Esophagus muscularis mucosa (tissue), 4 donors: ENCODE measurements at regions not wholly inside any gene's neighbourhood (a gene's known extent, or its start where the extent isn't known, plus 50 kb on each side); places are given as distances from the start of the nearest gene placed in this dataset.

Experiments used
- EP300 ChIP-seq: sonication (generic); formaldehyde crosslinking; IDR thresholded peaks from one replicate; pipeline ENCODE4 v1.6.1; 2017; ENCODE audit warnings: antibody characterized with exemption
- POLR2A ChIP-seq: fragments of 450-650 bp; IDR thresholded peaks from one replicate; pipeline ENCODE4 v1.6.1; 2017; ENCODE audit warnings: antibody characterized with exemption, moderate library complexity, mild to moderate bottlenecking, low read depth
- TF ChIP-seq, protein P1 (sequence below), 3 experiments: fragments of 200-600 bp in 2 of 3; fragments of 450-650 bp in 1 of 3; sonication (generic) in 2 of 3; IDR thresholded peaks; one replicate each; pipeline ENCODE4 v1.5.1; 2017 to 2019; ENCODE audit warnings: antibody characterized with exemption in 3 of 3, mild to moderate bottlenecking in 2 of 3, moderate library complexity in 1 of 3

DNA sequence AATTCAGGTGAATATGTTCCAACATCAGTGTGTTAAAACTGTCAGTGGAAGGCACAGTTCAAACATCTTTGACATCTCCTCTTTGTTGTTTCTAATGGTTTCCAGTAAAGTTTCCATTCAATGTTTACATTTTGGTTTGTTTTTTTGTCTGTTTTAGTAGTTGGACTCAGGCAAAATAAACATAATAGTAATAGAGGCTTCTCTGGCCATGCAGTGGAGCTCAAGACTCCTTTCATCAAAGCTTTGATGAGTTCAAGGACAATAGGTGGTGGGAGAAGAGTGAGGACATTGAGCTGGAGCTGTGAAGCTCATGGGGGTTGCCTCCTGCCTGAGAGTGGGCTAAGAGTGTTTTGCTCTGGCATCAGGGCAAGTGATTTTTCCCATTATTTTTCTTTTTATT is 1853.7 kb upstream of the CELF4 start:
- TF ChIP-seq POLR2A: no peak
- TF ChIP-seq, protein P1, sequence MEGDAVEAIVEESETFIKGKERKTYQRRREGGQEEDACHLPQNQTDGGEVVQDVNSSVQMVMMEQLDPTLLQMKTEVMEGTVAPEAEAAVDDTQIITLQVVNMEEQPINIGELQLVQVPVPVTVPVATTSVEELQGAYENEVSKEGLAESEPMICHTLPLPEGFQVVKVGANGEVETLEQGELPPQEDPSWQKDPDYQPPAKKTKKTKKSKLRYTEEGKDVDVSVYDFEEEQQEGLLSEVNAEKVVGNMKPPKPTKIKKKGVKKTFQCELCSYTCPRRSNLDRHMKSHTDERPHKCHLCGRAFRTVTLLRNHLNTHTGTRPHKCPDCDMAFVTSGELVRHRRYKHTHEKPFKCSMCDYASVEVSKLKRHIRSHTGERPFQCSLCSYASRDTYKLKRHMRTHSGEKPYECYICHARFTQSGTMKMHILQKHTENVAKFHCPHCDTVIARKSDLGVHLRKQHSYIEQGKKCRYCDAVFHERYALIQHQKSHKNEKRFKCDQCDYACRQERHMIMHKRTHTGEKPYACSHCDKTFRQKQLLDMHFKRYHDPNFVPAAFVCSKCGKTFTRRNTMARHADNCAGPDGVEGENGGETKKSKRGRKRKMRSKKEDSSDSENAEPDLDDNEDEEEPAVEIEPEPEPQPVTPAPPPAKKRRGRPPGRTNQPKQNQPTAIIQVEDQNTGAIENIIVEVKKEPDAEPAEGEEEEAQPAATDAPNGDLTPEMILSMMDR (IDR thresholded peaks at IDR 0.05): no peak
- TF ChIP-seq EP300: no peak
